Neural progenitor cell (in vitro differentiated cells): ENCODE measurements at regions not wholly inside any gene's neighbourhood (a gene's known extent, or its start where the extent isn't known, plus 50 kb on each side); places are given as distances from the start of the nearest gene placed in this dataset.

ENCODE experiments used
- DNase-seq: peaks from one replicate; pipeline ENCODE4 v3.0.0-alpha.2; 2016; ENCODE audit warnings: low spot score
- H2AFZ ChIP-seq: fragments of 200-600 bp; sonication (generic); replicated peaks from 2 replicates; pipeline ENCODE4 v1.6.1; 2016; ENCODE audit warnings: antibody characterized with exemption
- H3F3A ChIP-seq: fragments of 200-600 bp; sonication (generic); 2 replicates; pipeline ENCODE4 v1.6.1; 2016; ENCODE audit warnings: antibody characterized with exemption, low read depth
- H3K27ac ChIP-seq: fragments of 200-600 bp; sonication (generic); 2 replicates; pipeline ENCODE4 v1.5.1; 2016; ENCODE audit warnings: mild to moderate bottlenecking
- H3K27me3 ChIP-seq: fragments of 200-600 bp; sonication (generic); 2 replicates; pipeline ENCODE4 v1.6.1; 2016; ENCODE audit warnings: mild to moderate bottlenecking, moderate library complexity
- H3K36me3 ChIP-seq: fragments of 200-600 bp; sonication (generic); 2 replicates; pipeline ENCODE4 v1.5.1; 2016
- H3K4me1 ChIP-seq: fragments of 200-600 bp; sonication (generic); 2 replicates; pipeline ENCODE4 v1.6.1; 2016; ENCODE audit warnings: mixed run types
- H3K4me2 ChIP-seq: fragments of 200-600 bp; sonication (generic); 2 replicates; pipeline ENCODE4 v1.6.1; 2016
- H3K4me3 ChIP-seq: fragments of 200-600 bp; sonication (generic); 2 replicates; pipeline ENCODE4 v1.5.1; 2016
- H3K79me2 ChIP-seq: fragments of 200-600 bp; sonication (generic); 2 replicates; pipeline ENCODE4 v1.6.1; 2016; ENCODE audit warnings: low read depth
- H3K9ac ChIP-seq: fragments of 200-600 bp; sonication (generic); 2 replicates; pipeline ENCODE4 v1.6.1; 2016
- H3K9me3 ChIP-seq: fragments of 200-600 bp; sonication (generic); 2 replicates; pipeline ENCODE4 v1.5.1; 2016; ENCODE audit warnings: low read depth
- H4K20me1 ChIP-seq: fragments of 200-600 bp; sonication (generic); 2 replicates; pipeline ENCODE4 v1.6.1; 2016; ENCODE audit warnings: low read depth
- H3K27ac Mint-ChIP-seq: 3 replicates; pipeline ENCODE4 v1.8.0; 2021; ENCODE audit warnings: mixed read lengths
- H3K27me3 Mint-ChIP-seq: 2 replicates; pipeline ENCODE4 v1.8.0; 2022; ENCODE audit warnings: low read depth, mild to moderate bottlenecking, inconsistent platforms, moderate library complexity, mixed read lengths; ENCODE audit not compliant: insufficient read depth
- H3K36me3 Mint-ChIP-seq: 3 replicates; pipeline ENCODE4 v1.8.0; 2021; ENCODE audit warnings: mixed read lengths
- H3K4me1 Mint-ChIP-seq: 3 replicates; pipeline ENCODE4 v1.8.0; 2021; ENCODE audit warnings: mixed read lengths
- H3K4me3 Mint-ChIP-seq: 3 replicates; pipeline ENCODE4 v1.8.0; 2021; ENCODE audit warnings: mild to moderate bottlenecking, moderate library complexity, mixed read lengths
- H3K9me3 Mint-ChIP-seq: 3 replicates; pipeline ENCODE4 v1.8.0; 2020; ENCODE audit warnings: mixed read lengths
- CTCF ChIP-seq: fragments of 200-600 bp; sonication (generic); IDR thresholded peaks from 2 replicates; pipeline ENCODE4 v1.5.1; 2017; ENCODE audit warnings: antibody characterized with exemption, mild to moderate bottlenecking
- EZH2 ChIP-seq: fragments of 200-600 bp; sonication (generic); IDR thresholded peaks from 2 replicates; pipeline ENCODE4 v1.6.1; 2017; ENCODE audit warnings: antibody characterized with exemption, mild to moderate bottlenecking, moderate library complexity
- EZH2phosphoT487 ChIP-seq: fragments of 200-600 bp; sonication (generic); IDR thresholded peaks from 2 replicates; pipeline ENCODE4 v1.6.1; 2017; ENCODE audit warnings: antibody characterized with exemption

- H3K9ac ChIP-seq = no peak overlapping the region
- peak overlapping the region; percentile 76 for H3K27ac Mint-ChIP-seq
- peaks cover 14% of the 10 kb centered on the region for H3F3A ChIP-seq
- H3K27me3 Mint-ChIP-seq = peaks cover 3% of the 10 kb centered on the region
- H3K27me3 ChIP-seq = no peaks in the 10 kb centered on the region
- H3K36me3 Mint-ChIP-seq = no peaks in the 10 kb centered on the region
- no peaks in the 10 kb centered on the region for H3K36me3 ChIP-seq
- H3K27ac ChIP-seq = no peak overlapping the region
- H3K4me3 Mint-ChIP-seq = no peak overlapping the region
- TF ChIP-seq CTCF = no peak
- no peak for TF ChIP-seq EZH2phosphoT487
- TF ChIP-seq EZH2 = no peak
- no peaks in the 10 kb centered on the region for H3K79me2 ChIP-seq
- DNase-seq = no peak
- no peaks in the 10 kb centered on the region for H4K20me1 ChIP-seq
- no peak overlapping the region for H3K4me3 ChIP-seq
- H3K9me3 Mint-ChIP-seq = no peaks in the 10 kb centered on the region
- no peaks in the 10 kb centered on the region for H3K9me3 ChIP-seq
- peaks cover 17% of the 10 kb centered on the region for H3K4me1 ChIP-seq
- H2AFZ ChIP-seq = no peak overlapping the region
- H3K4me1 Mint-ChIP-seq = peaks cover 11% of the 10 kb centered on the region
- H3K4me2 ChIP-seq = no peak overlapping the region
These were observed 90.2 kb upstream of the GRIK3 start for GRCh38 chr1:37124501-37124900.

DNA sequence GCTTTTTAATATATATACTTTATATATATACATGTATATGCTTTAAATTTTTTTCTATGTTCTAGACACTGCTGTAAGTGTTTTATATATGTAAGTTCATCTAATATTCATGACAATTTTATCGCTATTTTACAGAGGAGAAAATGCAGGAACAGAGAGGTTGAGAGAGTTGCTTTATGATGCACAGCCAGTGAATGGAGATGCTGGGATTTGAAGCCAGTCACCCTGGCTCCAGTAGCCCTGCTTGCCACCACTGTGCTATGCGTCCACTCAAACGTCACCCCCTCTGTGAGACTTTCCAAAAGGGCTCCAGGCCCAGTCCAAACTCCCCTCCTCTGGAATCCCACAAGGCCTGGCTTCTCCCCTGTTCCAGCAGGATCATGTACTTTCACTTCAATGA is 91.0 kb upstream of the GRIK3 start:
- Histone ChIP-seq H3F3A (peaks cover 14% of the 10 kb centered on the region), H3K36me3 (no peaks in the 10 kb centered on the region), H4K20me1 (no peaks in the 10 kb centered on the region), H3K9ac (no peak overlapping the region), H3K27me3 (peaks cover 2% of the 10 kb centered on the region), H3K4me1 (peaks cover 17% of the 10 kb centered on the region), H3K4me3 (no peak overlapping the region), H2AFZ (no peak overlapping the region), H3K9me3 (no peaks in the 10 kb centered on the region), H3K27ac (no peak overlapping the region), H3K4me2 (no peak overlapping the region), H3K79me2 (no peaks in the 10 kb centered on the region)
- DNase-seq = no peak
- Mint-ChIP-seq H3K36me3 (no peaks in the 10 kb centered on the region), H3K4me3 (no peak overlapping the region), H3K27ac (no peak overlapping the region), H3K27me3 (peaks cover 3% of the 10 kb centered on the region), H3K9me3 (no peaks in the 10 kb centered on the region), H3K4me1 (peaks cover 11% of the 10 kb centered on the region)
- TF ChIP-seq EZH2phosphoT487 (no peak), CTCF (no peak), EZH2 (no peak)

- Histone ChIP-seq H2AFZ (no peak overlapping the region), H4K20me1 (no peaks in the 10 kb centered on the region), H3K27me3 (peaks cover 4% of the 10 kb centered on the region), H3K4me2 (no peak overlapping the region), H3K36me3 (no peaks in the 10 kb centered on the region), H3K79me2 (no peaks in the 10 kb centered on the region), H3K9me3 (no peaks in the 10 kb centered on the region), H3F3A (peaks cover 14% of the 10 kb centered on the region), H3K27ac (no peak overlapping the region), H3K9ac (no peak overlapping the region), H3K4me1 (peaks cover 17% of the 10 kb centered on the region), H3K4me3 (no peak overlapping the region)
- no peak overlapping the region for H3K4me3 Mint-ChIP-seq
- H3K4me1 Mint-ChIP-seq = peaks cover 11% of the 10 kb centered on the region
- TF ChIP-seq EZH2 (no peak), EZH2phosphoT487 (no peak), CTCF (no peak)
- no peaks in the 10 kb centered on the region for H3K36me3 Mint-ChIP-seq
- no peaks in the 10 kb centered on the region for H3K9me3 Mint-ChIP-seq
- H3K27ac Mint-ChIP-seq = no peak overlapping the region
- peaks cover 3% of the 10 kb centered on the region for H3K27me3 Mint-ChIP-seq
- DNase-seq = no peak
These were observed 93.0 kb upstream of the GRIK3 start for GRCh38 chr1:37127254-37127748.
